HCEC 1CT (cell line): ENCODE measurements at regions not wholly inside any gene's neighbourhood (a gene's known extent, or its start where the extent isn't known, plus 50 kb on each side); places are given as distances from the start of the nearest gene placed in this dataset.
"Not testable (repeated sequence)": the region's sequence is repeated elsewhere in the genome, so short reads cannot be mapped to it uniquely, and the experiment has no call there.

Experiments used
- DNase-seq: peaks from one replicate; pipeline ENCODE4 v3.0.0-alpha.2; 2017

DNA sequence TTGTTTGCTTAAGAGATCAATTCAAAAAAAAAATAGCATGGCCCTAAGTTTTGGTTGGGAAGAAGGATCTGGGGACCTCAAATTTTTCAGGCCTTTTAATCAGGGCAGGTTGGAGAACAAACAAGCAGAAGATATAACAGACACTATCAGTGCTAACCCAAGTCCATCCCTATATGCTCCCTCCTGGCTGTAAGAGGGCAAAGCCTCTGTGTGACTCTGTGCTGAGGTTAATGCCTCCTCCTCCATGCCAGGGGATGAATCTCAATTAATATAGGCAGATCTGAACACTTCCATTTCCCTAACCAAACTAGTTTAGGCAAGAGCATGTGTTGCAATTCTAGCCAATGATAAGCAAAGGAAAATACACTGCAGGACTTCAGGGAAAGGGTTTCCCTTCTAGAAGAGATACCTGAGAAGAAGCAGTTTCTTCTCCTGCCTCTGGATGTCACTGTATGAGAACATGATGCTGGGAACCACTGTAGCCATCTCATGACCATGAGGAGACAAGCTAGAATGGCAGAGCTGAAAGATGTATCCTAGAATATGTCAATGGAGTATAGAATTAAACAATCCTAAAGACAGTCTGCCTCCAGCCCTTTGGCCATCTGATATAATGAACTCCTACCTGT, 76.0 kb downstream of the CHD9NB start:
- no peak for DNase-seq

DNA sequence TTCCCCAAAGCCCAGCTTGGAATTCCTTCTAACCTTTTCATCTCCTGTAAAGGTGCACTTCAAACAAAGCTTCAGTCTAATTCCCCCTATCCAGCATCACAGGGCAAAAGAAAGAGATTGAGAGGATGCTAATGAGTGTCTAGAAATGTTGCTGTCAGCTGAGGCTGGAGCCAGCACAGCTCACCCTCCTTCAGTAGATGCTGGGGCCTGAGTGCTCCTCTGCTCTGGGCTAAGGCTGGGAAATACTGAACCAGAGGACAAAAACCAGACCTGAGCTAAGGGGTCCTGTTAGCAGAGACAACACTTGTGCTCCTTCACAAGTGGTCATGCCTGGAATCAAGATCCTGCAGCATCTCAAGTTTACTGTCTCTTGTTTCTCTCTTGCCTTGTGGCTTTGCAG, 85.0 kb downstream of the CHD9NB start:
- DNase-seq = no peak

DNA sequence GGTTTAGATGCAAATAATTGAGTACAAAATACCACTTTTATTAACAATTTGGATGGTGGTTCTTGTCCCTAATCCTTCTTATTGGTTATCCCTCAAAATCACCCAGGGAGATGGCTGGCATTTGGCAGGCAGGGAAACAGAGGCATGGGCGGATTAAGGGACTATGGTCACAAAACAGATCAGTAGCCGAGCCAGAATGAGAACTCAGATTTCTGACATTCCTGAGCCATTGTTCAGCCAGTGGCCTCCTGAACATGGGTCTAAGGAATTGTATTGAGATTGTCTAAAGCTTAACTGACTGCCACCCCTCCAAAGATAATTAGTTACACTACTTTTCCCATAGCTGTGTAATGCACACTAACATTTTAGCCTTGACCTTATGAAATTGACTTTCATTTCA, 88.4 kb downstream of the CHD9NB start:
- DNase-seq = no peak

DNA sequence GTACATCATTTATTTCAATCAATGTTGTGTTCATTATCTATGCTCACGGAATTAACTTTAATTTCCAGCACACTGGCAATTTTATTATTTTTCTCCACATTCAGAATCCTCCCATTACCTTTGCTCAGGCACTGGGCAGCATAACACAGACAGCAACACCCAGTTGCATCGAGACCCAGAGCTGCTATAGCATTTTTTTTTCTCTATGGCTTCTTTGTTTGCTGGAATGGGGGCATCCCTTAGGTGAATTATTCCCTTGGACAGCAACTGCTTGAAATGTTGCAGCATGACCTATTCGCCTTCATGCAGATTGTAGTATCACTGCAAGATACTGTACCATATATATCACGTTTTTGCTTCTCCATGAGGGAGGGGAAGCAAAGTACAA, 88.8 kb downstream of the CHD9NB start:
- DNase-seq = no peak

DNA sequence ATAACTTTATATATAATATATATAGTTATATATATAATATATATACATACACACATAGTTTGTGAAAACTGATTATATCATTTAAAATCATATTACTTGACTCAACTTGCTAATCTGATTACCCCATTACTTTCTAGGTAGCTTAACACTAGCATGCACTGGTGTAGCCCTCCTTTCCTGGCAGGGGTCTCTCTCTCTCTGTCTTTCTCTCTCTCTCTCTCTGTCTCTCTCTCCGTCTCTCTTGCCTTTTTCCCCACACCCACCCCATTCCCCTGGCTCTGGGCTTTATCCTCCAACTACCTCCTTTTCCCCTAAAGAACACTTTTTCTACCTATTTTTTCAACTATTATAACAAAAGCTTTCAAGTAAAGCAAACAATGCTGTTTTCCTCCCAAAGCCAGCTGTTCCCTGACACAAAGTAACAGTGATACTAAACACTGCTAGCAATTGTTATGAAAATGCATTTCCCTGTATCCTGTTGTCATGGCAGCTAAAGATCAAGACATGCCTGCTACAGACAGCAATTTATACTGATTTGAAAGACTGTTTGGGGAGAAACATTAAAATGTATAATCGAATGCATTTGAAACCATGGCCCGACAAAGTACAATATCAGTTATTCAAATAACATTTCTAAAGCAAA, 89.4 kb downstream of the CHD9NB start:
- DNase-seq = no peak

DNA sequence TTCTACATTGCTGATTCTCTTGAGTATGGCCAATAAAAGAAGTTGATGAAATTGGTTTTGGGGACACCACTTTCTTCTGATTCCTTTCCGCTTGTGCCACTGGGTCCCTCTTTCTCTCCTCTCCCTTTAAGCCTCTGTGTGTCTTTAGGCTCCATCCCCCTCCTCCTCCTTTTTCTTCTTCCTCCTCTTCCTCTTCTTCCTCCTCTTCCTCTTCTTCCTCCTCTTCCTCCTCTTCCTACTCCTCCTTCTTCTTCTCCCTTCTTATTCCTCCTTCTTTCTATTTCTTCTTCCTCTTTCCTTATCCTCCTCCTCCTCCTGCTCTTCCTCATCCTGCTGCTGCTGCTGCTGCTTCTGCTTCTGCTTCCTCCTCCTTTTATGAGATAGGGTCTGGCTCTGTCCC, 93.7 kb downstream of the CHD9NB start:
- no peak for DNase-seq

DNA sequence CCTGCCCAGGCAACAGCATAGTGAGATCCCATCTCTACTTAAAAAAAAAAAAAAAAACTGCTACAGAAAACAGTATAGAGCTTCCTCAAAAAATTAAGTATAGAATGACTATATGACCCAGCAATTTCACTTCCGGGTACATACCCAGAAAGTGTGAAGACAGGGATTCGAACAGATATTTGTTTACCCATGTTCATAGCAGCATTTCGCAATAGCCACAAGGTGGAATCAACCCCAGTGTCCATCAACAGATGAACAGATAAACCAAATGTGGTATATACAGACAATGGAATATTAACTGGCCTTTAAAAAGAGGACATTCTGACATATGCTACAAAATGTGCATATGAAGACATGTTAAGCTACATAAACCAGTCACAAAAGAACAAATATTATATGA, 95.5 kb downstream of the CHD9NB start:
- no peak for DNase-seq

DNA sequence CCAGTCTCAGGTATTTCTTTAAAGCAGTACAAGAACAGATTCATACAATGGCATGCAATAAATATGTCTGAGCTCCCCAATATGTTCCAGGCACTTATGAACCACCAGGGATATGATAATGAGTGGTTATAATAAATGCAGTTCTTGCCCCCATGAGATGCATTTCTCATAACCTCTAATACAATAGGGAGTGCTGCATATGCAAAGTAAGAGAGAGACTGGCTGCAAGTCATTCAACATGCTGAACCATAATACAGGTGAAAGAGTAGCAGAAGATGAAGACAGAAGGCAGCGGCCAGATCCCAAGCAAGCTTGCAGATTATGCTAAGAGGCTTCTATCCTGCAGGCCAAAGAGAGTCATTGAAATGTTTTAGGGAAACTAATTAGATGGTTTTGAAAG, 96.7 kb downstream of the CHD9NB start:
- DNase-seq = no peak

DNA sequence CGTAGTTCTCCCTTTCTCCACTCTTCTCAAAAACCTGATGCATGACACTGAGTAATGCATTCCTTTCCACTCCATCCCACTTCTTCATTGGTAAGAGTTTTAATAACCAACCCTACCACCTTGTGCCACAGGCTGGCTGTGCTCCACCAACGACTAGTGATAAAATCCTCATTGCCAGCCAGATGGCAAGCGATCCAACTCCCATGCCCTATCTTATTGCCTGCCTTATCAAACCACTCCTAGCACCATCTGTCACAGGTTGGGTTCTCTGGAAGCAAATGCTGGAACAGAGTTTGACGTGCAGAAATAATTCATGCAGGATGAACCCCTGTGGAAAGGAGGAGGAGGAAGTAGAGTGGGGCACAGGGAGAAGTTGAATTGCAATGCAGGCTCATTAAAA, 99.5 kb downstream of the CHD9NB start:
- DNase-seq = no peak

DNA sequence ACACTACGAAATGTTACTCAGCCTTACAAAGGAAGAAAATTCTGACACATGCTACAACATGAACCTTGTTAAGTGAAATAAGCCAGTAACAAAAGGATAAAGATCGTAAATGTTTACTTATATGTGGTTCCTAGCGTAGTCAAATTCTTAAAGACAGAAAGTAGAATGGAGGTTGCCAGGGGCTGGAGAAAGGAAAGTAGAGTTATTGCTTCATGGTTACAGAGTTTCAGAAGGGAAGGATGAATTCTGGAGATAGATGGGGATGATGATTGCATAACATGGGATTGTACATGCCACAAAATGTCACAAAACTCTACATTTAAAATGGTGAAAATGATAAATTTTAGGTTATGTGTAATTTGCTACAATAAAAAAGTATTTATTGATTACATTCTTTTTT, 103.8 kb downstream of the CHD9NB start:
- DNase-seq = no peak

DNA sequence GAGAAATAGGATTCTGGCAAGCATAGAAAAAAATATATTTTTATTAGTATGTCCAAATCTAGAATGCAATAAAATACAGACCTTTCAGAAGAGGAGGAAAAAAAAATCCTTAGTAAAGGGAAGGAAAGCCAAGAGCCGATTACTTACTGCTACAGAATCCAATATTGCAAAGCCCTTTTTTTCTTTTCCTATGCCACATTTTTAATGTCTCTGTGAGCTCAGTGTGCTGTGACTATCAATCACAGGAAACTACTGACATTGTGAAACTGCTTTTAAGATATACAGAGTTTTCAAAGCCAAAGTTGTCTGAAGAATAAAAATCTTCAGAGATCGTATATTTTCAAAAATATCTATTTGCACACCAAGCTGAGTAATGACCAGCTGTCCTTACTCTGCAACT, 120.4 kb downstream of the CHD9NB start:
- no peak for DNase-seq

DNA sequence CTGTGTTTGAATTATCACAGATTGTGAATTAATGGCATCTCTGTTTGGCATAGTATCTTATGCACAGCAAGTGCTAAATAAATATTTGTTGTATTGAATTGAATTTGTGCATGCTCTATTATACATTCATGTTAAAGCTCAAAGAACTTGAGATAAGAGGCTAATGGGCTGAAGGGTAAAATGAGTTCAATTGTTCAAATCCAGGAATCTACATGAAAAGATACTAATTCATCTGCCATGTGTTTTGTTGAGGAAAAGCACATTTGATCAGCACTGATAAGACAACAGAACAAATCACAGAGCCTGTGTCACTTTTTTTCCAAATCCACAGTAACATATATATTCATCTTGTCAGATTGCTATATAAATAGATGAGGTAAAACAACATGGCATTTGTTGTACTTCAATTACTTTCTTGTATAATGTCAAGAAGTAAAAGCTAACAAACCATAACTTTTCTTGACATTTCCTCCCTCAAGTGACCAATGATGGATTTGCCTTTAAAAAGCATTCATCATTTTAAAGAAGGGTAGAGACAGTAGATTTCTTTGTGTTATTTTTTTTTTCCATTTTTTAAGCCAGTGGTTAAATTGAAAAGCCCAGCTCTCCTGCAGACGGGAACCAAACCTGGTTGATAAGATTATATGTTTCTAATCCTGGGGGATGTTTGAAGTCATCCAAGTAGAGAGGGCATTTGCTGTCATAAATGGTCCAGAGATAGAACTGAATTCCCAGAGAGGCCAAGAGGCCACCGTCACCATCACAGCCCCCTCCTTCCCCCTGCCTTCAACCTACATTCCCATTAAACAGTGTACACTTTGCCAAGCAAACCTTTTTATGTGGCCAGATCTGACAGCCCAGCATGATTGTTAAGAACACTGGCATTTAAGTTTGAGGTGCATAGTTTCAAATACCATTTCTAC, 123.0 kb downstream of the CHD9NB start:
- DNase-seq = no peak

DNA sequence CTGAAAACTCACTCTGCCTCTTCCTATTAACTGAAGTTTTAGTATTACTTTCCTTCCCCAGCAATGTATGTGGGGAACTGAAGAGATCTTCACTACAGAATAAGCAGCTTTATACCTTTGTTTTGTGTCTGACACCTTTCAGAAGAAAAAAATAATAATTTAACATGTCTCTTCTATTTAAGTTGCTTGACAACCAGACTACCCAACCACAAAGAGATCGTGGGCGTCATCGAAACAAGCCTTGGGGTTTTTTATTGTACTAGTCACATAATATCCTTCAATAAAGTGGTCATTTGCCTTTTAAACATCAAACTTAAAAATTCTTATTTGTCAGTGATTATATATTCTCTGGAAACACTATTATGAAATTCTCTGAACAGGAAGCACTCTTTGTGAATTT, 123.7 kb downstream of the CHD9NB start:
- no peak for DNase-seq

DNA sequence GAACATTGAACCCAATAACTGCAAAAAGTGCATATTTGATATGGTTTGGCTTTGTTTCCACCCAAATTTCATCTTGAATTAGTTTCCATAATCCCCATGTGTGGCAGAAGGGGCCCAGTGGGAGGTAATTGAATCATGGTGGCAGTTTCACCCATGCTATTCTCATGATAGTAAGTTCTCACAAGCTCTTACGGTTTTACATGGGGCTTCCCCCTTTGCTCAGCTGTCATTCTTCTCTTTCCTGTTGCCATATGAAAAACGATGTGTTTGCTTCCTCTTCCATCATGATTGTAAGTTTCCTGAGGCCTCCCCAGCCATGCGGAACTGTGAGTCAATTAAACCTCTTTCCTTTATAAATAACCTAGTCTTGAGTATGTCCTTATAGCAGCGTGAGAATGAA, 127.6 kb downstream of the CHD9NB start:
- DNase-seq = no peak

DNA sequence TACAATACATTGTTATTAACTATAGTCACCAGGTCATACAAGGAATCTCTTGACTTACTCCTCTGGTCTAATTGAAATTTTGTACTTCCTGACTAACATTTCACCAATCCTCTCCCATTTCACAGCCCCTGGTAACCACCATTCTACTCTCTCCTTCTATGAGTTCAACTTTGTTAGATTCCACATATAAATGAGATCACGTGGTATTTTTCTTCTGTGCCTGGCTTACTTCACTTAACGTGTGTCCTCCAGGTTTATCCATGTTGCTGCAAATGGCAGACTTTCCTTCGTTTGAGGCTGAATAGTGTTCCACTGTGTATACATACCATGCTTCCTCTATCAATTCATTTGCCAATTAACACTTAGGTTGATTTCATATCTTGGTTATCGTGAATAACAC, 128.5 kb downstream of the CHD9NB start:
- DNase-seq = no peak

DNA sequence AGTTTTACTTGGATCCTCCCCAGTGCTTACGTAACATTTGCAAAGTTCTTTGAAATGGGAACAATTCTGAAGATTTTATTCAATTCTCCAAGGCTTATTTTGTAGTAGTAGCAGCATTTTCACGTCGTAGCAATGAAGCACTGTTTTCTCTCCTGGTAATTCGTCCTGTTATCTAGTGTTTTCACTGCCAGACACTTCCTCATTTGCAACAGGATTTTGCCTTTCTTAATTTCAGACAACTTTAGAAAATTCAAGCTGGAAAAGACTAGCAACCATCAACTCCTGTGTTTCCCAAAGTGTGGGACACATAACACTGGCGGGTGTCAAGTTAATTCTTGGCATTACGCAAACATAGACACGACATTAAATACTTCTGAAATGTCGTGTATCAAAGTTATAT, 131.6 kb downstream of the CHD9NB start:
- DNase-seq = no peak

DNA sequence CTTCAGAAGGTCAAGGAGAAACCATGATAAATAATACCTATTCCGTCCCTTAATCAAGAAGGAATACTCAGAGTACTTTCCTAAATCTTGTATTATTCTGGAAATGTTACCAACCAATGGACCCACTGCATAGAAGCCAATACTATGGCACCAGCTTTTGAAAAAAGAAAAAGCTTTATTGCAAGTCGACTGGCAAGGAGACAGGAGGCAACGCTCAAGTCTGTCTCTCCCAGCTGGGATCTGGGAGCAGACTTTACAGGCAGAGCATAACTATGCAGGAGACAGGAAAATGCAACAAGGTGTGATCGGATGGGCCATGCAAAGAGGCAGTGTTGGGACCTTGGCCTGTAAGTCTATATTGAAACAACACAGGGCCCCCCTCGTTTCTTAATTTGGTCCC, 132.4 kb downstream of the CHD9NB start:
- DNase-seq = no peak

DNA sequence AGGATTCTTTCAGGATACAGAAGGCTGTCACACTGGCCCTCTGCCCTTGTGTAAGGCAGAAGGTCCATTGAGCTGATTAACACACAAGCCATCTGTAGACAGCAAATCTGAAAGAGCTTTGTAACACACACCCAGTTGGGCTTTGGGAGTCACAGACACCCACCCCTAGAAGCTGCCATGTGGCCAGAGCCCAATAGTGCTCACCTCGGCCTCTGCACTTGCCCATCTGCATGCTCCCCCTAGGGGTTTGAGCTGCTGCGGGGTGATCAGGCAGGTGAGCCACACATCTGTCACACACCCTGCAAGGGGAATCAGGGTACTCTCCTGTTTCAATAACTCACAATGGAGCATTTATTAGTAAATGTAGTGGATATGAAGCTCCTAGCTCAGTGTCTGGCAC, 138.3 kb downstream of the CHD9NB start:
- DNase-seq = no peak

DNA sequence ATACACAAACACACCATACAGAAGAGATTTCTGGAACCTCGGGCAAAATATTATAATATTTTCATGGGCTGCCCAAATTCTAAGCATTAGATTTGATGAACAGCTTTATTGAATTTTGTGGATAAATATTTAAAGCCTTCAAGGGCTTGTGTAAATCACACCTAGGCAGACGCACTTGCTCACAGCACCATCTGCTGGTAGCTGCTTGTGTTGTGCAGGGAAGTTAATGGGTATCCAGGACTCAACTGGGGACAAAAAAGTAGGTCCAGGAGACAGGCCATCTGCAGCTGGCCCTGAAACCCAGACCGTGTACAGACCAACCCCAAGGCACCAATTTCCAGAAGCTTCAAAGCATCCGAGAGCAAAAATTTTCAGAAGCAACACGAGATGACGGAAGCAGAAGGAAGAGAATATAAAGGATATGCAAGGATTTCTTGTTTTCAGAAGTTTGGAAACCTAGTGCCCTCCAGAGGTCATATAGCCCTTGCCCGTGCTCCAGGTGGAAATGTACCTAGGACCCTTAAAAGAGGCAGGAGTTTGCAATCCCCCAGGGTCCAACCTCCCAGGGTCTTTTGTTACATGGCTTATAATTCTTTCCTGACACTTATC, 140.0 kb downstream of the CHD9NB start:
- DNase-seq = no peak

DNA sequence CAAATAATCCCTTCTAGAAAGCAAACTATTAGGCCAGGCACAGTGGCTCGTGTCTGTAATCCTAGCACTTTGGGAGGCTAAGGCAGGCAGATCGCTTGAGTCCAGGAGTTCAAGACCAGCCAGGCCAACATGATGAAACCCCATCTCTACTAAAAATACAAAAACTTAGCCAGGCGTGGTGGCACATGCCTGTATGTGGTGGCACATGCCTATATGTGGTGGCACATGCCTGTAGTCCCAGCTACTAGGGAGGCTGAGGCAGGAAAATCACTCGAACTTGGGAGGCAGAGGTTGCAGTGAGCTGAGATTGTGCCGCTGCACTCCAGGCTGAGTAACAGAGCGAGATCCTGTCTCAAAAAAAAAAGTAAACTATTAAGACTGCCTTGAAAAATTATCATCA, 144.6 kb downstream of the CHD9NB start:
- not testable (repeated sequence) for DNase-seq

DNA sequence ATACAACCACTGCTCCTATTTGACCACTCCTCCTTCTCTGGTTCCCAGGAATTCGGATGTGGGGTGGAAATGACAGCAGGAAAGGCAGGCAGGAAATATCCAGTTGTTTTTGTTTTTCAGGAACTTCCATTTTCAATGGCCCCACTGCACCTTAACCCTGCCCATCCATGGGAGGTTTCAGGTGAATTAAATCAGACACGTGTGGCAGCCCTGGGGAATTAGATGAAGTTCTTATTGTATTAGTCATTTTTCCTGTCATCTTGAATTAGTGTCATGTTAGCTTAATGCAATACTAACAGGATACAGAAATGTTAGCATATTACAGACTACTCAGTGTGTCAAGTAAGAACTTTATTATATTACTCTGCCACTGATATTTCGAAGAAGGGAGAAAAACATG, 146.4 kb downstream of the CHD9NB start:
- DNase-seq = no peak

DNA sequence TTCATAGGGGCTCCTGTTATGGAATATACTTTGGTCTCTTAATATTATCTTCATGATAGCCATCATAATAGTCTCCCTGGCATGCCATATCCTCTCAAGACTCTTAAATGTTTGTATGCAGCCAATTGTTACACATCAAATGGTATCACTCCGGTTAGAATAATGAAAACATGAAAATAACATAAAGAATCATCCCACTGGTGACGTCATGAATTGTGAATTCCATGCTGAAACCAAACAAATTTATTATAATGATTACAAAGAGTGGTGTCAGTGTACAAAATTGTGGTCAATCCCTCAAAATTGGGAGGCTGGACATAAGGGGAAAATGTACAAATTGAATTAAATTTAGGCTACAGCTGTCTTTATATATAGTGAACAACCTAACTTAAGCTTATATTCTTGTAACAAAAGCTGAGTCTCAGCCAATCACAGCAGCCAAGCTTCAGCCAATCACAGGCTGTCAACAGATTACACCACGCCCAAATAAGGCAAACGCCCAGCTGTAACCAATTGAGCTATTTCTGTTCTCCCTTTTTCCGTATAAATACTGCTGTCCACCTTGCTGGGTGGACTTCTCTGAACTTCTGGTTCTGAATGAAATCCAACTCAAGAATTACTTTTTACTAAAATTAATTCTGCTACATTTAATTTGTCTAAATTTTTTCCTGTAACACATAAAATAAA, 156.1 kb downstream of the CHD9NB start:
- no peak for DNase-seq

DNA sequence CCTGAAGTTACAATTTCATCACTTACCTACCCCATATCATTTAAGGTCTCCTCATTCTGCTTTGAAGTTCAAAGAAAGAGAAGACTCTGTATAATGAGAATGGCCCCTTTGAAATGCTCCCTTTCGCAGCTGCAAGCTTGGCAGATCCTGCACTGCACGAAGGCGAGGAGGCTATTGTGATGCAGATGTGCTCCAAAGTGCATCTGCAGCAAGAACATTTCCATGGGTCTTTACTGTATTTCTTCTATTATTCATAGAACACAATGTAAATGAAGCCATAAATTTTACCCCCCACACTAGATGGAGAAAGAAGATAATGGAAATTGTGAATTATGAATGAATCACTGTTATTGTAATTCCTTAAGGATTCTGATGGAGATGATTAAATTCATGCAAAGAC, 178.7 kb downstream of the CHD9NB start:
- DNase-seq = no peak
